Parathyroid adenoma (tissue), 2 donors: ENCODE measurements at regions not wholly inside any gene's neighbourhood (a gene's known extent, or its start where the extent isn't known, plus 50 kb on each side); places are given as distances from the start of the nearest gene placed in this dataset.

ENCODE experiments used
- H2AFZ ChIP-seq: fragments of 300-600 bp; sonication (generic); one replicate; pipeline ENCODE4 v1.7.0; 2017; ENCODE audit warnings: antibody characterized with exemption, mild to moderate bottlenecking
- H3K27ac ChIP-seq: fragments of 300-600 bp; sonication (generic); one replicate; pipeline ENCODE4 v1.7.0; 2017
- H3K27me3 ChIP-seq: fragments of 300-600 bp; sonication (generic); one replicate; pipeline ENCODE4 v1.7.0; 2017; ENCODE audit warnings: low read length; ENCODE audit not compliant: control insufficient read depth, insufficient read depth
- H3K36me3 ChIP-seq: fragments of 300-600 bp; sonication (generic); one replicate; pipeline ENCODE4 v1.7.0; 2017; ENCODE audit warnings: low read length; ENCODE audit not compliant: control insufficient read depth, insufficient read depth
- H3K4me1 ChIP-seq: fragments of 300-600 bp; sonication (generic); one replicate; pipeline ENCODE4 v1.7.0; 2017; ENCODE audit warnings: control low read depth
- H3K4me2 ChIP-seq: fragments of 300-600 bp; sonication (generic); one replicate; pipeline ENCODE4 v1.7.0; 2017; ENCODE audit warnings: low read length
- H3K4me3 ChIP-seq: fragments of 300-600 bp; sonication (generic); one replicate; pipeline ENCODE4 v1.7.0; 2017; ENCODE audit warnings: low read depth, low read length
- H3K79me2 ChIP-seq: fragments of 300-600 bp; sonication (generic); one replicate; pipeline ENCODE4 v1.7.0; 2017; ENCODE audit warnings: control low read depth
- H3K9ac ChIP-seq: fragments of 300-600 bp; sonication (generic); one replicate; pipeline ENCODE4 v1.7.0; 2017; ENCODE audit warnings: mild to moderate bottlenecking
- H3K9me3 ChIP-seq: fragments of 300-600 bp; sonication (generic); one replicate; pipeline ENCODE4 v1.7.0; 2017; ENCODE audit warnings: low read length; ENCODE audit not compliant: control insufficient read depth
- CTCF ChIP-seq: fragments of 300-600 bp; sonication (generic); IDR thresholded peaks from one replicate; pipeline ENCODE4 v1.7.0; 2017; ENCODE audit warnings: antibody characterized with exemption, mild to moderate bottlenecking
- donor health status: primary hyperparathyroidism.

- Histone ChIP-seq H3K79me2 (no peaks in the 10 kb centered on the region), H3K27me3 (no peaks in the 10 kb centered on the region)
- TF ChIP-seq CTCF, result no peak
These were observed 126.6 kb downstream of the SLC6A15 start for GRCh38 chr12:84785951-84786350.

GRCh38 chr12:84785281-84785680, 127.3 kb downstream of the SLC6A15 start:
- Histone ChIP-seq H3K9ac (no peak overlapping the region), H3K36me3 (no peaks in the 10 kb centered on the region), H3K27ac (no peak overlapping the region), H3K4me3 (no peak overlapping the region), H3K4me1 (no peaks in the 10 kb centered on the region), H3K9me3 (no peaks in the 10 kb centered on the region), H2AFZ (no peak overlapping the region), H3K79me2 (no peaks in the 10 kb centered on the region), H3K4me2 (no peak overlapping the region), H3K27me3 (no peaks in the 10 kb centered on the region)
- no peak for TF ChIP-seq CTCF

More at GRCh38 chr12:84785951-84786350, 126.6 kb downstream of the SLC6A15 start:
- Histone ChIP-seq H3K27ac (no peak overlapping the region), H2AFZ (no peak overlapping the region), H3K9ac (no peak overlapping the region), H3K4me1 (no peaks in the 10 kb centered on the region), H3K4me2 (no peak overlapping the region), H3K36me3 (no peaks in the 10 kb centered on the region), H3K9me3 (no peaks in the 10 kb centered on the region), H3K4me3 (no peak overlapping the region)

GRCh38 chr12:84779169-84779568, 133.4 kb downstream of the SLC6A15 start:
- H2AFZ ChIP-seq, result no peak overlapping the region
- no peak overlapping the region for H3K4me2 ChIP-seq
- H3K9me3 ChIP-seq, result no peaks in the 10 kb centered on the region
- no peaks in the 10 kb centered on the region for H3K79me2 ChIP-seq
- no peak overlapping the region for H3K4me3 ChIP-seq
- H3K4me1 ChIP-seq, result no peaks in the 10 kb centered on the region
- H3K27me3 ChIP-seq, result no peaks in the 10 kb centered on the region
- no peaks in the 10 kb centered on the region for H3K36me3 ChIP-seq
- H3K27ac ChIP-seq, result no peak overlapping the region
- no peak for TF ChIP-seq CTCF
- H3K9ac ChIP-seq, result no peak overlapping the region

- Histone ChIP-seq H2AFZ (no peak overlapping the region), H3K27me3 (no peaks in the 10 kb centered on the region), H3K4me2 (no peak overlapping the region), H3K9me3 (no peaks in the 10 kb centered on the region), H3K9ac (no peak overlapping the region), H3K79me2 (no peaks in the 10 kb centered on the region), H3K4me1 (no peaks in the 10 kb centered on the region), H3K36me3 (no peaks in the 10 kb centered on the region), H3K27ac (no peak overlapping the region), H3K4me3 (no peak overlapping the region)
- TF ChIP-seq CTCF, result no peak
These were observed 140.3 kb downstream of the SLC6A15 start for GRCh38 chr12:84772281-84772680.

- no peaks in the 10 kb centered on the region for H3K79me2 ChIP-seq
- H3K4me2 ChIP-seq, result no peak overlapping the region
- H3K36me3 ChIP-seq, result no peaks in the 10 kb centered on the region
- H3K27ac ChIP-seq, result no peak overlapping the region
- no peak overlapping the region for H3K4me3 ChIP-seq
- H3K9ac ChIP-seq, result no peak overlapping the region
- no peak for TF ChIP-seq CTCF
- H3K27me3 ChIP-seq, result no peaks in the 10 kb centered on the region
- H3K9me3 ChIP-seq, result no peaks in the 10 kb centered on the region
- no peaks in the 10 kb centered on the region for H3K4me1 ChIP-seq
- no peak overlapping the region for H2AFZ ChIP-seq
These were observed 145.5 kb downstream of the SLC6A15 start for GRCh38 chr12:84767079-84767478.
